ENCODE measurements at regions not wholly inside any gene's neighbourhood (a gene's known extent, or its start where the extent isn't known, plus 50 kb on each side); places are given as distances from the start of the nearest gene placed in this dataset.
"Not testable (repeated sequence)": the region's sequence is repeated elsewhere in the genome, so short reads cannot be mapped to it uniquely, and the experiment has no call there.

GRCh38 chr15:77867266-77868047 is 210.1 kb downstream of the TBC1D2B start:
- intact Hi-C loops (cut with DNase I) = no loop called here
- DNase-seq = peak in 2 of 10 donors; percentile 47 to 77

- intact Hi-C loops (cut with DNase I) = no loop called here
- DNase-seq = peak in 3 of 10 donors; percentile 22 to 67 (median 43)
These were observed 210.8 kb downstream of the TBC1D2B start for GRCh38 chr15:77866596-77867125.

GRCh38 chr15:77866186-77866585 is 211.3 kb downstream of the TBC1D2B start:
- intact Hi-C loops (cut with DNase I) = no loop called here
- peak in 3 of 10 donors; percentile 17 to 28 (median 21) for DNase-seq

- intact Hi-C loops (cut with DNase I) = no loop called here
- DNase-seq = peak in 3 of 10 donors; percentile 8 to 59 (median 19)
These were observed 211.8 kb downstream of the TBC1D2B start for GRCh38 chr15:77865701-77866100.

- intact Hi-C loops (cut with DNase I) = no loop called here
- peak in 1 of 10 donors; percentile 24 for DNase-seq
These were observed 212.4 kb downstream of the TBC1D2B start for GRCh38 chr15:77865106-77865610.

- peak in 3 of 10 donors; percentile 64 to 75 (median 69) for DNase-seq
- intact Hi-C loops (cut with DNase I) = no loop called here
These were observed 213.1 kb downstream of the TBC1D2B start for GRCh38 chr15:77864211-77865105.

- intact Hi-C loops (cut with DNase I) = no loop called here
These were observed 213.9 kb downstream of the TBC1D2B start for GRCh38 chr15:77863491-77864105.

GRCh38 chr15:77862651-77863104 is 214.8 kb downstream of the TBC1D2B start:
- intact Hi-C loops (cut with DNase I) = no loop called here
- DNase-seq = peak in 3 of 10 donors; percentile 62 to 79 (median 71)

More at GRCh38 chr15:77863491-77864105, 213.9 kb downstream of the TBC1D2B start:
- peak in 3 of 10 donors; percentile 40 to 64 (median 57) for DNase-seq

GRCh38 chr15:77861997-77862635 is 215.4 kb downstream of the TBC1D2B start:
- peak in 2 of 10 donors; percentile 12 to 27 for DNase-seq
- intact Hi-C loops (cut with DNase I) = not testable (repeated sequence)

GRCh38 chr15:77860071-77860691 is 217.3 kb downstream of the TBC1D2B start:
- peak in 3 of 10 donors; percentile 44 to 72 (median 70) for DNase-seq
- intact Hi-C loops (cut with DNase I) = no loop called here

GRCh38 chr15:77859491-77860060 is 217.9 kb downstream of the TBC1D2B start:
- intact Hi-C loops (cut with DNase I) = no loop called here
- DNase-seq = peak in 3 of 10 donors; percentile 28 to 55 (median 33)

GRCh38 chr15:77858792-77859490 is 218.6 kb downstream of the TBC1D2B start:
- DNase-seq = peak in 2 of 10 donors; percentile 24 to 77
- intact Hi-C loops (cut with DNase I) = no loop called here

GRCh38 chr15:77857419-77857818 is 220.1 kb downstream of the TBC1D2B start:
- intact Hi-C loops (cut with DNase I) = no loop called here
- DNase-seq = peak in 3 of 10 donors; percentile 10 to 52 (median 30)

- peak in 1 of 10 donors; percentile 43 for DNase-seq
- intact Hi-C loops (cut with DNase I) = no loop called here
These were observed 220.7 kb downstream of the TBC1D2B start for GRCh38 chr15:77856705-77857346.

- intact Hi-C loops (cut with DNase I) = no loop called here
- peak in 3 of 10 donors; percentile 3 to 68 (median 22) for DNase-seq
These were observed 221.6 kb downstream of the TBC1D2B start for GRCh38 chr15:77855871-77856270.

- peak in 2 of 10 donors; percentile 28 to 51 for DNase-seq
- intact Hi-C loops (cut with DNase I) = no loop called here
These were observed 222.3 kb upstream of the LINGO1 start for GRCh38 chr15:77854980-77855379.

- intact Hi-C loops (cut with DNase I) = no loop called here
- peak in 1 of 10 donors; percentile 35 for DNase-seq
These were observed 221.2 kb upstream of the LINGO1 start for GRCh38 chr15:77853910-77854309.

GRCh38 chr15:77853008-77853328 is 220.3 kb upstream of the LINGO1 start:
- intact Hi-C loops (cut with DNase I) = no loop called here
- DNase-seq = peak in 1 of 10 donors; percentile 10
